ENCODE measurements at regions not wholly inside any gene's neighbourhood (a gene's known extent, or its start where the extent isn't known, plus 50 kb on each side); places are given as distances from the start of the nearest gene placed in this dataset.
A peak's percentile ranks its signal among the peaks of the same experiment; 100 is the strongest.

DNA sequence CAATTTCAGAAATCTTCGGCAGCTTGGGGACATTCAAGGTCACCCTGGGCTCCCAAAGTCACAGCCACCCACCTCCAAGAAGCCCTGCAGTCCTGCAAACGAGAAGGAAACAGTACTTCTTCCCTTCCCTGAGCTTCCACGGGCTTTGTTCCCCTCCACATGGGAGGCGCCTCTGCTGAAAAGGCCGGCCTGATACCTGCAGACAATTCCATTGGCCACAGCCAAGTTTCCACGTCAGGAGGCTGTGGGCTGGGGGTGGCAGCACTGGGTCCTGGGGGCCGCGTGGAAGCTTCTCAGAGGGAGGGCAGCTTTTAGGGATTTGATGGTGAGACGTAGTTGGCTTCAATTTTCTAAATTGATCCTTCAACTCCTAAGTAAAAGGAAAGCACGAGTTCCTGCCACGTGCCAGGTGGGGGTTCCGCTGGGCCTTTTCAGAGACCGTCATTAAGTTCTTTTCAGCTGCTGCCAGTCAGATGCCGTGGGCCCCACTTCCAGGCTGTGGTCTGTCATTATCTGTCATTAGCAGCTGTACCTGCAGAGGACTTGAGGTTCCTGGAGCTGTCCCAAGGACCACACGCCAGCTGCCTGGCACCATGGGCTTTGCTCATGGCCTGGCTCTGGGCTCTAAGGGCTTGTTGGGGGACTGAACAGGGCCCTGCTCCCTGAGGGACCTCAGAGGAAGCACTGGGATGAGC lies 98.7 kb downstream of the CRYAA start:
- H3K4me1 Mint-ChIP-seq: peaks cover 26% of the 10 kb centered on the region
- no peak overlapping the region for H3K27ac Mint-ChIP-seq
- H3K9me3 Mint-ChIP-seq: peaks cover 3% of the 10 kb centered on the region
- ATAC-seq: no peak
- peaks cover 60% of the 10 kb centered on the region for H3K27me3 Mint-ChIP-seq
- H3K4me3 Mint-ChIP-seq: no peak overlapping the region
- H3K36me3 Mint-ChIP-seq: no peaks in the 10 kb centered on the region

DNA sequence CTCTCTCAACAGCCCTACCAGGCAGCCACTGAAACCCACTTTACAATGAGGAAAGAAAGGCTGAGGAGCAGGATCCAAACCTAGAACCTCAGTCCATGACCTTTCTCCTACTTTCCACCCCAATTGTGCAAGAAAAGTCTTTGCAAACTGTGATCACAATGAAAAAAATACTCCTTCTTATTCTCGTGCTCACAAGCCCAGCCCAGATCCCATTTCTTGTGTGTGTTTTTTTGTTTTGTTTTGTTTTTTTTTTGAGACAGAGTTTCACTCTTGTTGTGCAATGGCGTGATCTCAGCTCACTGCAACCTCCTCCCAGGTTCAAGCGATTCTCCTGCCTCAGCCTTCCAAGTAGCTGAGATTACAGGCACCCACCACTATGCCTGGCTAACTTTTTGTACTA lies 97.7 kb downstream of the CRYAA start:
- Mint-ChIP-seq H3K27ac (peak overlapping the region; percentile 44), H3K4me1 (peaks cover 23% of the 10 kb centered on the region), H3K36me3 (no peaks in the 10 kb centered on the region), H3K4me3 (no peak overlapping the region), H3K9me3 (peaks cover 5% of the 10 kb centered on the region), H3K27me3 (peaks cover 50% of the 10 kb centered on the region)
- no peak for ATAC-seq

DNA sequence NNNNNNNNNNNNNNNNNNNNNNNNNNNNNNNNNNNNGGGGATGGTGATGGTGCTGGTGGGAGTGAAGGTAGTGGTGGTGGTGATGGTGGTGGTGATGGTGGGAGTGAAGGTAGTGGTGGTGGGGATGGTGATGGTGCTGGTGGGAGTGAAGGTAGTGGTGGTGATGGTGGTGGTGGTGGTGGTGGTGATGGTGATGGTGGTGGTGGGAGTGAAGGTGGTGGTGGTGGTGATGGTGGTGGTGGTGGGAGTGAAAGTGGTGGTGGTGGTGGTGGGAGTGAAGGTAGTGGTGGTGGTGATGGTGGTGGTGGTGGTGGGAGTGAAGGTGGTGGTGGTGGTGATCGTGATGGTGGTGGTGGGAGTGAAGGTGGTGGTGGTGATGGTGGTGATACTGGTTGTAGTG lies 93.6 kb downstream of the CRYAA start:
- no peaks in the 10 kb centered on the region for H3K36me3 Mint-ChIP-seq
- peaks cover 8% of the 10 kb centered on the region for H3K4me1 Mint-ChIP-seq
- H3K9me3 Mint-ChIP-seq: peaks cover 5% of the 10 kb centered on the region
- no peak overlapping the region for H3K27ac Mint-ChIP-seq
- peak; percentile 98 for ATAC-seq
- no peak overlapping the region for H3K4me3 Mint-ChIP-seq
- H3K27me3 Mint-ChIP-seq: peaks cover 16% of the 10 kb centered on the region

All from stimulated activated memory B cell treated with anti-CD40 and anti-IgM and Interleukin-4, amounts not matched to agents 10 μg/mL and 1 μg/mL and 100 μg/mL, for 72 hours (primary cell).